Calu3 (cell line): ENCODE measurements at regions not wholly inside any gene's neighbourhood (a gene's known extent, or its start where the extent isn't known, plus 50 kb on each side); places are given as distances from the start of the nearest gene placed in this dataset.

ENCODE experiments used
- BruUV-seq: library from RNA; stranded (reverse); fragments of 400-500 nt; replicated peaks from 2 replicates; lab custom pipeline; 2021; lab: Mats Ljungman, UMichigan
- CTCF ChIA-PET: fragments of 300-600 bp; sonication (Branson Sonifier 250); formaldehyde crosslinking; loops from one replicate; lab custom pipeline; 2022; ENCODE audit warnings: antibody characterized with exemption; lab: Charles Lee
- DNase-seq: peaks from one replicate; pipeline ENCODE4 v3.0.0; 2022
- H3K27ac Mint-ChIP-seq: one replicate; pipeline ENCODE4 v1.8.0; 2022; ENCODE audit warnings: mixed read lengths; ENCODE audit not compliant: unreplicated experiment
- H3K27me3 Mint-ChIP-seq: one replicate; pipeline ENCODE4 v1.8.0; 2022; ENCODE audit warnings: mixed read lengths; ENCODE audit not compliant: unreplicated experiment
- H3K36me3 Mint-ChIP-seq: one replicate; pipeline ENCODE4 v1.8.0; 2022; ENCODE audit warnings: mild to moderate bottlenecking, moderate library complexity, mixed read lengths; ENCODE audit not compliant: insufficient read depth, unreplicated experiment
- H3K4me1 Mint-ChIP-seq: one replicate; pipeline ENCODE4 v1.8.0; 2022; ENCODE audit warnings: mild to moderate bottlenecking, low read depth, mixed read lengths; ENCODE audit not compliant: unreplicated experiment
- H3K4me3 Mint-ChIP-seq: one replicate; pipeline ENCODE4 v1.8.0; 2022; ENCODE audit warnings: mild to moderate bottlenecking, low read depth, moderate library complexity, mixed read lengths; ENCODE audit not compliant: unreplicated experiment
- H3K9me3 Mint-ChIP-seq: one replicate; pipeline ENCODE4 v1.8.0; 2022; ENCODE audit warnings: low read depth, mixed read lengths; ENCODE audit not compliant: unreplicated experiment
- intact Hi-C: fragments of 100-400 bp; cut with micrococcal nuclease; formaldehyde crosslinking; loops from one replicate; pipeline ENCODE4 v1.10.0; 2022; ENCODE audit not compliant: unreplicated experiment
- TF ChIP-seq, protein P1 (sequence below): fragments of 200-600 bp; IDR thresholded peaks from one replicate; pipeline ENCODE4 v1.8.0; 2022; ENCODE audit warnings: antibody characterized with exemption; ENCODE audit not compliant: unreplicated experiment

DNA sequence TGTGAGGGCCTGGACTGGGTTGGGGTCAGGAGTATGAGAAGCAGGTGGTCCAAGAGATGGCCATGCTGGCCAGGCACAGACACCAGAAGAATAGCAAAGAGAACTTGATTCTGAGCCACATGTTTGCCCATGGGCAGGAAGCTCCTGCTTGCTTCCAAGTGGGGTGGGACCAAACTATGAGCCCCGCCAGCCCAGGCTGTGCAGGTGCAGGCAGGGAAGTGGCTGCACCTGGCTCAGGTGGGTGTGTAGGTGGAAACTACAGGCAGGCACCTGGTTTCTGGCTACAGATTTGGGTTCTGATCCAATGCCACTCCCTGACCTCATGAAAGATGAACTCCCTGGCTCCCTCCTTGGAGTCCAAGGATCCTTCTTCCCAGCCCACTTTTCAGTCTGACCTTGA is 207.9 kb upstream of the KLF3 start:
- CTCF ChIA-PET, result no interaction called here
- no TSS peak for BruUV-seq
- TF ChIP-seq, protein P1, sequence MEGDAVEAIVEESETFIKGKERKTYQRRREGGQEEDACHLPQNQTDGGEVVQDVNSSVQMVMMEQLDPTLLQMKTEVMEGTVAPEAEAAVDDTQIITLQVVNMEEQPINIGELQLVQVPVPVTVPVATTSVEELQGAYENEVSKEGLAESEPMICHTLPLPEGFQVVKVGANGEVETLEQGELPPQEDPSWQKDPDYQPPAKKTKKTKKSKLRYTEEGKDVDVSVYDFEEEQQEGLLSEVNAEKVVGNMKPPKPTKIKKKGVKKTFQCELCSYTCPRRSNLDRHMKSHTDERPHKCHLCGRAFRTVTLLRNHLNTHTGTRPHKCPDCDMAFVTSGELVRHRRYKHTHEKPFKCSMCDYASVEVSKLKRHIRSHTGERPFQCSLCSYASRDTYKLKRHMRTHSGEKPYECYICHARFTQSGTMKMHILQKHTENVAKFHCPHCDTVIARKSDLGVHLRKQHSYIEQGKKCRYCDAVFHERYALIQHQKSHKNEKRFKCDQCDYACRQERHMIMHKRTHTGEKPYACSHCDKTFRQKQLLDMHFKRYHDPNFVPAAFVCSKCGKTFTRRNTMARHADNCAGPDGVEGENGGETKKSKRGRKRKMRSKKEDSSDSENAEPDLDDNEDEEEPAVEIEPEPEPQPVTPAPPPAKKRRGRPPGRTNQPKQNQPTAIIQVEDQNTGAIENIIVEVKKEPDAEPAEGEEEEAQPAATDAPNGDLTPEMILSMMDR, result no peak
- DNase-seq, result no peak
- Mint-ChIP-seq H3K9me3 (no peaks in the 10 kb centered on the region), H3K4me1 (no peaks in the 10 kb centered on the region), H3K36me3 (no peaks in the 10 kb centered on the region), H3K27me3 (no peaks in the 10 kb centered on the region), H3K27ac (no peak overlapping the region), H3K4me3 (no peak overlapping the region)
- intact Hi-C loops, result no loop called here

DNA sequence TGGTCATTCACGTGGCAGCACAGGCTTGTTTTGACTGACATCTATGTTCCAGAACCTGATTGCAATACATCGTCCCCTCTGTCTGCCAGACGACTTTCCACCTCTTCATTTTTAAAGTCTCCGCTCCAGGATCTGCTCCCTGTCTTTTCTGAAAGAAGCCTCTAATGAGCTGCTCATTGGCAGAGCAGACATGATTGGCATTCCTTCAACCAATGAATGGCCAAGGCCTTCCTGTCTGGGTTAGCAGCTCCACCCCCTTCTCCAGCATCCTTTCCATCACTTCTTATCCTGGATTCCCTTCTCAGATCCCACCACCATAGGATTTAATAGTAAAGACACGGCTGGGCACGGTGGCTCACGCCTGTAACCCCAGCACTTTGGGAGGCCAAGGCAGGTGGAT is 202.7 kb upstream of the KLF3 start:
- DNase-seq, result no peak
- no TSS peak for BruUV-seq
- no peak overlapping the region for H3K4me3 Mint-ChIP-seq
- H3K27me3 Mint-ChIP-seq, result no peaks in the 10 kb centered on the region
- TF ChIP-seq, protein P1, result no peak
- no peaks in the 10 kb centered on the region for H3K36me3 Mint-ChIP-seq
- intact Hi-C loops, result no loop called here
- no peak overlapping the region for H3K27ac Mint-ChIP-seq
- H3K4me1 Mint-ChIP-seq, result no peaks in the 10 kb centered on the region
- H3K9me3 Mint-ChIP-seq, result no peaks in the 10 kb centered on the region
- CTCF ChIA-PET, result interaction anchor here (0.6 kb wide), 1 partner anchor 47 kb away, joined by 3 read pairs; no protein-coding TSS in a partner anchor

DNA sequence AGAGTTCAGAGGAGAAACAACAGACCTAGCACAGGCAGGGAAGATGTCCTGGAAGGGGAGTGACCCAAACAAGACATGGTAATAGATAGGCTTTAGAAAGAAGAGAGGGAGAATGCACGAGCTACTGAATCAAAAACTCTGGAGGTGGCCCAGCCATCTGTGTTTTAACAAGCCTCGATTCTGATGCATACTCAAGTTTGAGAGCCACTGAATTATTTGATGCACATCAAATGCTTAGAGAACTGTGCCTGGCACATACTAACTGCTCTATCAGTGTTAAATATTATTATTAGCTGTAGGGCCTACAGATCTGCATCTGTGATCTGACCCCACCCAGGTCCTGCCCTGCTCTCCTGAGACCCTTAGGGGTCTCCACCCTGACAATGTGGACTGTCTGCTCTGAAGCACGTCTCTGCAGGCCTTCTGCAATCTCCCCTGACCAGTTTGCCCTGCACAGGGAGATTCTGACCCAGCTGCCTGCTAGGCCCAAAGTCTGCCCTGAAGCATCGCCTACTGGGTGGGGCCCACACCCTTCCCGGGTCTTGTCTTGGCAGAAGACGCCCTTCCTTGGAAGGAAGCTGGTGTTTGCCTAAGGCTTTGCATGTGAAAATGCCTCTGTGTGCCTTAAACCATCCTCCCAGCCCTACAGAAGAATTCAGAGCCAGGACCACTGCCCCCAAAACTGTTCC is 201.5 kb upstream of the KLF3 start:
- TF ChIP-seq, protein P1, result no peak
- Mint-ChIP-seq H3K36me3 (no peaks in the 10 kb centered on the region), H3K9me3 (no peaks in the 10 kb centered on the region), H3K4me3 (no peak overlapping the region), H3K27me3 (no peaks in the 10 kb centered on the region), H3K4me1 (no peaks in the 10 kb centered on the region), H3K27ac (no peak overlapping the region)
- DNase-seq, result no peak
- intact Hi-C loops, result no loop called here
- no TSS peak for BruUV-seq
- CTCF ChIA-PET, result no interaction called here

DNA sequence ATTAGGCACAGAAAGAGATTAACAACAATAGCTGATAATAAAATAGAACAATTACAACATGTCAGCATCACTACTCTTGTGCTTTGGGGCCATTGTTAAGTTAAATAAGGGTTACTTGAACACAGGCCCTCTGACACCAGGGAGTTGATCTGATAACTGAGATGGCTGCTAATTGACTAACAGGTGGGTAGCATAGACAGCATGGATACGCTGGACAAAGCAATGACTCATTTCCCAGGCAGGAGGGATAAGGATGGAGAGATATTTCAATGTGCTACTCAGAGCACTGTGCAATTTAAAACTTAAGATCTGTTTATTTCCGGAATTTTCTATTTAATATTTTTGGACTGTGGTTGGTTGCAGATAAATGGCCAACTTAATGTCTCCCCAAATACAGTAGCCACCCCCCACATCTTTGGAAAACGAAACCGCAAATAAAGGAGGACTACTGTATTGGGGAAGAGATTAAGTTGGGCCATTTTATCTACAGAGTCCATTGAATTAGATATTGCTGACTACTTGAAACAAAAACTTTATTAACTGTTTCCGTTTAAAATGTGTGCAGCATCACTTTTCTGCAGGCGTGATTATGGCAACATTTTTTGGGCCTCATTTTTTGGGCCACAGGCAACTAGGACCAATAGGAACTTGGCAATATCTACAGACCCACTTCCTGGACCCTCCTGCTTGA is 200.6 kb upstream of the KLF3 start:
- Mint-ChIP-seq H3K27ac (no peak overlapping the region), H3K36me3 (no peaks in the 10 kb centered on the region), H3K9me3 (peaks cover 2% of the 10 kb centered on the region), H3K27me3 (no peaks in the 10 kb centered on the region), H3K4me1 (no peaks in the 10 kb centered on the region), H3K4me3 (no peak overlapping the region)
- no TSS peak for BruUV-seq
- TF ChIP-seq, protein P1, result no peak
- intact Hi-C loops, result no loop called here
- CTCF ChIA-PET, result no interaction called here
- DNase-seq, result no peak
